A549 (cell line): ENCODE measurements at regions not wholly inside any gene's neighbourhood (a gene's known extent, or its start where the extent isn't known, plus 50 kb on each side); places are given as distances from the start of the nearest gene placed in this dataset.
"Not testable (repeated sequence)": the region's sequence is repeated elsewhere in the genome, so short reads cannot be mapped to it uniquely, and the experiment has no call there.

Source experiments
- EP300 ChIP-seq, 2 experiments: fragments of >200 bp; sonication (Bioruptor Twin); formaldehyde crosslinking; IDR thresholded peaks; 2 replicates in 1 of 2; 3 replicates in 1 of 2; pipeline ENCODE4 v1.6.1; 2016 to 2017
- HDAC2 ChIP-seq: fragments of 200-600 bp; sonication (generic); IDR thresholded peaks from 2 replicates; pipeline ENCODE4 v1.6.1; 2016
- KDM1A ChIP-seq: fragments of 200-600 bp; sonication (generic); IDR thresholded peaks from 2 replicates; pipeline ENCODE4 v1.6.1; 2016; ENCODE audit warnings: low read depth, mild to moderate bottlenecking
- KDM5A ChIP-seq: fragments of 200-600 bp; sonication (generic); IDR thresholded peaks from 2 replicates; pipeline ENCODE4 v1.6.1; 2016; ENCODE audit warnings: antibody characterized with exemption, mild to moderate bottlenecking
- MAZ ChIP-seq: fragments of 150-350 bp; IDR thresholded peaks from 2 replicates; pipeline ENCODE4 v1.6.1; 2014; ENCODE audit warnings: antibody characterized with exemption, low read depth, low read length, borderline replicate concordance
- MYC ChIP-seq: IDR thresholded peaks from 2 replicates; pipeline ENCODE4 v1.6.1; 2012; ENCODE audit warnings: mild to moderate bottlenecking, inconsistent platforms, low read length, improper control_type of control experiment, borderline replicate concordance
- NFE2L2 ChIP-seq: fragments of 150-350 bp; conservative IDR thresholded peaks from 2 replicates; pipeline ENCODE4 v1.6.1; 2014; ENCODE audit warnings: low read length
- RCOR1 ChIP-seq: fragments of 150-350 bp; IDR thresholded peaks from 2 replicates; pipeline ENCODE4 v1.6.1; 2014; ENCODE audit warnings: antibody characterized with exemption, low read length, low read depth
- SMC3 ChIP-seq: fragments of >200 bp; sonication (Bioruptor Twin); formaldehyde crosslinking; IDR thresholded peaks from 3 replicates; pipeline ENCODE4 v1.6.1; 2018; ENCODE audit warnings: inconsistent platforms
- TF ChIP-seq, protein P1 (sequence below): fragments of >200 bp; sonication (Bioruptor Twin); formaldehyde crosslinking; IDR thresholded peaks from 3 replicates; pipeline ENCODE4 v1.5.1; 2016
- TF ChIP-seq, protein P2 (sequence below): fragments of 150-350 bp; IDR thresholded peaks from 2 replicates; pipeline ENCODE4 v1.6.1; 2014; ENCODE audit warnings: low read depth, mild to moderate bottlenecking, low read length

DNA sequence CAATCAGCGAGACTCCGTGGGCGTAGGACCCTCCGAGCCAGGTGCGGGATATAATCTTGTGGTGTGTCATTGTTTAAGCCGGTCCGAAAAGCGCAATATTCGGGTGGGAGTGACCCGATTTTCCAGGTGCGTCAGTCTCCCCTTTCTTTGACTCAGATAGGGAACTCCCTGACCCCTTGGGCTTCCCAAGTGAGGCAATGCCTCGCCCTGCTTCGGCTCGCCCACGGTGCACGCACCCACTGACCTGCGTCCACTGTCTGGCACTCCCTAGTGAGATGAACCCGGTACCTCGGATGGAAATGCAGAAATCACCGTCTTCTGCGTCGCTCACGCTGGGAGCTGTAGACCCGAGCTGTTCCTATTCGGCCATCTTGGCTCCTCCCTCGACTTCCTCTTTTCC lies 1029.6 kb downstream of the TLE1 start:
- TF ChIP-seq, protein P1, sequence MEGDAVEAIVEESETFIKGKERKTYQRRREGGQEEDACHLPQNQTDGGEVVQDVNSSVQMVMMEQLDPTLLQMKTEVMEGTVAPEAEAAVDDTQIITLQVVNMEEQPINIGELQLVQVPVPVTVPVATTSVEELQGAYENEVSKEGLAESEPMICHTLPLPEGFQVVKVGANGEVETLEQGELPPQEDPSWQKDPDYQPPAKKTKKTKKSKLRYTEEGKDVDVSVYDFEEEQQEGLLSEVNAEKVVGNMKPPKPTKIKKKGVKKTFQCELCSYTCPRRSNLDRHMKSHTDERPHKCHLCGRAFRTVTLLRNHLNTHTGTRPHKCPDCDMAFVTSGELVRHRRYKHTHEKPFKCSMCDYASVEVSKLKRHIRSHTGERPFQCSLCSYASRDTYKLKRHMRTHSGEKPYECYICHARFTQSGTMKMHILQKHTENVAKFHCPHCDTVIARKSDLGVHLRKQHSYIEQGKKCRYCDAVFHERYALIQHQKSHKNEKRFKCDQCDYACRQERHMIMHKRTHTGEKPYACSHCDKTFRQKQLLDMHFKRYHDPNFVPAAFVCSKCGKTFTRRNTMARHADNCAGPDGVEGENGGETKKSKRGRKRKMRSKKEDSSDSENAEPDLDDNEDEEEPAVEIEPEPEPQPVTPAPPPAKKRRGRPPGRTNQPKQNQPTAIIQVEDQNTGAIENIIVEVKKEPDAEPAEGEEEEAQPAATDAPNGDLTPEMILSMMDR, result not testable (repeated sequence)
- TF ChIP-seq MAZ; EP300 (IDR thresholded peaks at IDR 0.05); NFE2L2; HDAC2; MYC; KDM1A; RCOR1; KDM5A; SMC3: not testable (repeated sequence)
- TF ChIP-seq, protein P2, sequence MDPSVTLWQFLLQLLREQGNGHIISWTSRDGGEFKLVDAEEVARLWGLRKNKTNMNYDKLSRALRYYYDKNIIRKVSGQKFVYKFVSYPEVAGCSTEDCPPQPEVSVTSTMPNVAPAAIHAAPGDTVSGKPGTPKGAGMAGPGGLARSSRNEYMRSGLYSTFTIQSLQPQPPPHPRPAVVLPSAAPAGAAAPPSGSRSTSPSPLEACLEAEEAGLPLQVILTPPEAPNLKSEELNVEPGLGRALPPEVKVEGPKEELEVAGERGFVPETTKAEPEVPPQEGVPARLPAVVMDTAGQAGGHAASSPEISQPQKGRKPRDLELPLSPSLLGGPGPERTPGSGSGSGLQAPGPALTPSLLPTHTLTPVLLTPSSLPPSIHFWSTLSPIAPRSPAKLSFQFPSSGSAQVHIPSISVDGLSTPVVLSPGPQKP, result not testable (repeated sequence)
